ENCODE measurements at regions not wholly inside any gene's neighbourhood (a gene's known extent, or its start where the extent isn't known, plus 50 kb on each side); places are given as distances from the start of the nearest gene placed in this dataset.

GRCh38 chr21:16194788-16195537, 465.2 kb downstream of the USP25 start:
- no peak for TF ChIP-seq CTCF (IDR thresholded peaks at IDR 0.05; ENCODE audit: poor library complexity, severe bottlenecking)
- ATAC-seq (ENCODE audit: low read depth) (no peak), DNase-seq (ENCODE audit: low spot score) (no peak)
- no peak overlapping the region for H3K4me3 ChIP-seq (ENCODE audit: severe bottlenecking)
- no peaks in the 10 kb centered on the region for H3K36me3 ChIP-seq (ENCODE audit: low read depth)
- H3K27me3 ChIP-seq (ENCODE audit: insufficient read depth, poor library complexity, severe bottlenecking) = no peaks in the 10 kb centered on the region
- H3K9me3 ChIP-seq (ENCODE audit: severe bottlenecking) = no peaks in the 10 kb centered on the region
- peaks cover 6% of the 10 kb centered on the region for H3K4me1 ChIP-seq (ENCODE audit: insufficient read depth, poor library complexity, severe bottlenecking)
- no peak overlapping the region for H3K27ac ChIP-seq (ENCODE audit: poor library complexity, severe bottlenecking)

GRCh38 chr21:16195538-16195910, 465.7 kb downstream of the USP25 start:
- H3K27me3 ChIP-seq (ENCODE audit: insufficient read depth, poor library complexity, severe bottlenecking) = no peaks in the 10 kb centered on the region
- no peak for DNase-seq (ENCODE audit: low spot score)
- ATAC-seq (ENCODE audit: low read depth) = no peak
- H3K27ac ChIP-seq (ENCODE audit: poor library complexity, severe bottlenecking) = no peak overlapping the region
- H3K4me3 ChIP-seq (ENCODE audit: severe bottlenecking) = no peak overlapping the region
- no peaks in the 10 kb centered on the region for H3K36me3 ChIP-seq (ENCODE audit: low read depth)
- no peaks in the 10 kb centered on the region for H3K9me3 ChIP-seq (ENCODE audit: severe bottlenecking)
- TF ChIP-seq CTCF (IDR thresholded peaks at IDR 0.05; ENCODE audit: poor library complexity, severe bottlenecking) = no peak
- peaks cover 6% of the 10 kb centered on the region for H3K4me1 ChIP-seq (ENCODE audit: insufficient read depth, poor library complexity, severe bottlenecking)

GRCh38 chr21:16196001-16196400, 466.2 kb downstream of the USP25 start:
- no peak for TF ChIP-seq CTCF (IDR thresholded peaks at IDR 0.05; ENCODE audit: poor library complexity, severe bottlenecking)
- Histone ChIP-seq H3K4me3 (ENCODE audit: severe bottlenecking) (no peak overlapping the region), H3K4me1 (ENCODE audit: insufficient read depth, poor library complexity, severe bottlenecking) (peaks cover 6% of the 10 kb centered on the region), H3K27ac (ENCODE audit: poor library complexity, severe bottlenecking) (no peak overlapping the region), H3K9me3 (ENCODE audit: severe bottlenecking) (no peaks in the 10 kb centered on the region), H3K36me3 (ENCODE audit: low read depth) (no peaks in the 10 kb centered on the region), H3K27me3 (ENCODE audit: insufficient read depth, poor library complexity, severe bottlenecking) (no peaks in the 10 kb centered on the region)
- ATAC-seq (ENCODE audit: low read depth) (no peak), DNase-seq (ENCODE audit: low spot score) (no peak)

- no peak for ATAC-seq (ENCODE audit: low read depth)
- DNase-seq (ENCODE audit: low spot score) = no peak
Observed at GRCh38 chr21:16198546-16198945, 468.8 kb downstream of the USP25 start.

More at GRCh38 chr21:16198546-16198945, 468.8 kb downstream of the USP25 start:
- TF ChIP-seq CTCF (IDR thresholded peaks at IDR 0.05; ENCODE audit: poor library complexity, severe bottlenecking) = no peak
- H3K9me3 ChIP-seq (ENCODE audit: severe bottlenecking) = no peaks in the 10 kb centered on the region
- H3K4me1 ChIP-seq (ENCODE audit: insufficient read depth, poor library complexity, severe bottlenecking) = peaks cover under 1% of the 10 kb centered on the region
- no peaks in the 10 kb centered on the region for H3K27me3 ChIP-seq (ENCODE audit: insufficient read depth, poor library complexity, severe bottlenecking)
- no peaks in the 10 kb centered on the region for H3K36me3 ChIP-seq (ENCODE audit: low read depth)
- no peak overlapping the region for H3K4me3 ChIP-seq (ENCODE audit: severe bottlenecking)
- H3K27ac ChIP-seq (ENCODE audit: poor library complexity, severe bottlenecking) = no peak overlapping the region

All from RWPE2 (cell line).